ENCODE measurements at regions not wholly inside any gene's neighbourhood (a gene's known extent, or its start where the extent isn't known, plus 50 kb on each side); places are given as distances from the start of the nearest gene placed in this dataset.

DNA sequence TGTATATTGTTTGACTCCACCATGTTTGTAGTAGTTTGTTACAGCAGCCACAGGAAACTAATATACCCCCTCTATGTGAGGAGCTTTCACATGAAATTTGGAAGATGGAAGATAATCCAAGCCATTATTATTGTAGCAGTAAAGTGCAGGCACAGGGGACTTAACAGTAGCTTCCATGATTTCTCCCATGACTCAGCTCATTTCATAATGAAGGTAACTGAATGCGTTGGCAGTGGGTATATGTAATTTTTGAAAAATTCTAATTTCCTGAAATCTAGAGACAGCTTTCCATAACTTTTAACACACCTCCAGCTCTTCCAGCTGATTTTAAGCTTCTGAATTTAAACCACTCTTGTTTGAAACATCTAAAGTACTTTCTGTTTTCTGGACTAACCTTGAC, 181.2 kb downstream of the NR4A2 start:
- TF ChIP-seq, protein P1, sequence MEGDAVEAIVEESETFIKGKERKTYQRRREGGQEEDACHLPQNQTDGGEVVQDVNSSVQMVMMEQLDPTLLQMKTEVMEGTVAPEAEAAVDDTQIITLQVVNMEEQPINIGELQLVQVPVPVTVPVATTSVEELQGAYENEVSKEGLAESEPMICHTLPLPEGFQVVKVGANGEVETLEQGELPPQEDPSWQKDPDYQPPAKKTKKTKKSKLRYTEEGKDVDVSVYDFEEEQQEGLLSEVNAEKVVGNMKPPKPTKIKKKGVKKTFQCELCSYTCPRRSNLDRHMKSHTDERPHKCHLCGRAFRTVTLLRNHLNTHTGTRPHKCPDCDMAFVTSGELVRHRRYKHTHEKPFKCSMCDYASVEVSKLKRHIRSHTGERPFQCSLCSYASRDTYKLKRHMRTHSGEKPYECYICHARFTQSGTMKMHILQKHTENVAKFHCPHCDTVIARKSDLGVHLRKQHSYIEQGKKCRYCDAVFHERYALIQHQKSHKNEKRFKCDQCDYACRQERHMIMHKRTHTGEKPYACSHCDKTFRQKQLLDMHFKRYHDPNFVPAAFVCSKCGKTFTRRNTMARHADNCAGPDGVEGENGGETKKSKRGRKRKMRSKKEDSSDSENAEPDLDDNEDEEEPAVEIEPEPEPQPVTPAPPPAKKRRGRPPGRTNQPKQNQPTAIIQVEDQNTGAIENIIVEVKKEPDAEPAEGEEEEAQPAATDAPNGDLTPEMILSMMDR (IDR thresholded peaks at IDR 0.05; ENCODE audit: low read depth, low read length) = no peak
- TF ChIP-seq, protein P2, sequence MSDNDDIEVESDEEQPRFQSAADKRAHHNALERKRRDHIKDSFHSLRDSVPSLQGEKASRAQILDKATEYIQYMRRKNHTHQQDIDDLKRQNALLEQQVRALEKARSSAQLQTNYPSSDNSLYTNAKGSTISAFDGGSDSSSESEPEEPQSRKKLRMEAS (IDR thresholded peaks at IDR 0.05; ENCODE audit: low read depth, low read length) = no peak

Data from NB4 (cell line).